AG04450 (cell line): ENCODE measurements at regions not wholly inside any gene's neighbourhood (a gene's known extent, or its start where the extent isn't known, plus 50 kb on each side); places are given as distances from the start of the nearest gene placed in this dataset.
"Not testable (repeated sequence)": the region's sequence is repeated elsewhere in the genome, so short reads cannot be mapped to it uniquely, and the experiment has no call there.

ENCODE experiments used
- CTCF ChIA-PET: fragments of 300-600, 350-600 bp; formaldehyde crosslinking; extraction: SDS; loops from one replicate; lab custom pipeline; 2022; ENCODE audit warnings: antibody characterized with exemption, inconsistent platforms; lab: Charles Lee
- POLR2A ChIA-PET: fragments of 350-600 bp; formaldehyde crosslinking; extraction: SDS; loops from one replicate; lab custom pipeline; 2021; ENCODE audit warnings: antibody characterized with exemption, inconsistent platforms; lab: Yijun Ruan, JAX
- DNase-seq: peaks from one replicate; pipeline ENCODE4 v3.0.0-alpha.2; 2011; ENCODE audit warnings: low read depth, low spot score
- H3K27ac ChIP-seq: one replicate; pipeline ENCODE4 v1.5.1; 2012; ENCODE audit warnings: low read depth, low read length, control low read depth
- H3K27me3 ChIP-seq: one replicate; pipeline ENCODE4 v1.6.0; 2012; ENCODE audit warnings: low read length; ENCODE audit not compliant: control insufficient read depth, insufficient read depth
- H3K4me3 ChIP-seq: 2 replicates; pipeline ENCODE4 v1.5.1; 2011; ENCODE audit warnings: mild to moderate bottlenecking, low read depth, low read length, control low read depth
- H3K9me3 ChIP-seq: 2 replicates; pipeline ENCODE4 v1.5.1; 2012; ENCODE audit warnings: low read length; ENCODE audit not compliant: control insufficient read depth, insufficient read depth
- TF ChIP-seq, protein P1 (sequence below): IDR thresholded peaks from 2 replicates; pipeline ENCODE4 v1.5.1; 2011; ENCODE audit warnings: low read depth, low read length, control low read depth, inconsistent platforms

DNA sequence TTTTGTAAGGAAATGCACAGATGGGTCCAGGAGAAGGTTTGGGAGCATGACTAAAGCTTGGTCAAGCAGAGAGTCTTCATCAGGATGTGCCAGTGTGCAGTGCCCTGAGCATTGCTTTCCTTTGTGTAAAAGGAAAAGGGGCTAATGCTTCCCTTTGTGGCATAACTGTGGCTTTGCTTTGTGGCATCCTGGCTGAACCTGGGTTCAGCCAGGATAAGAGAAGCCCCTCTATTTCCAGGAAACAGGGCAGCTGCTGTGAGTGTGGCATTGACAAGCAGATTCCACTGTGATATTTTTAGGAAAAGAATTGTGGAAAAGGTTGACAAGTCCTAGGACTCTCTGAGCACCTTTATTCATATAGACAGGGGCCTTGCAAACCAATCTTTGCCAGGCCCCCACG lies 193.4 kb upstream of the CXCL12 start:
- Histone ChIP-seq H3K27me3 (no peaks in the 10 kb centered on the region), H3K9me3 (no peaks in the 10 kb centered on the region), H3K4me3 (no peak overlapping the region), H3K27ac (no peak overlapping the region)
- ChIA-PET CTCF (no interaction called here), POLR2A (no interaction called here)
- no peak for DNase-seq
- TF ChIP-seq, protein P1, sequence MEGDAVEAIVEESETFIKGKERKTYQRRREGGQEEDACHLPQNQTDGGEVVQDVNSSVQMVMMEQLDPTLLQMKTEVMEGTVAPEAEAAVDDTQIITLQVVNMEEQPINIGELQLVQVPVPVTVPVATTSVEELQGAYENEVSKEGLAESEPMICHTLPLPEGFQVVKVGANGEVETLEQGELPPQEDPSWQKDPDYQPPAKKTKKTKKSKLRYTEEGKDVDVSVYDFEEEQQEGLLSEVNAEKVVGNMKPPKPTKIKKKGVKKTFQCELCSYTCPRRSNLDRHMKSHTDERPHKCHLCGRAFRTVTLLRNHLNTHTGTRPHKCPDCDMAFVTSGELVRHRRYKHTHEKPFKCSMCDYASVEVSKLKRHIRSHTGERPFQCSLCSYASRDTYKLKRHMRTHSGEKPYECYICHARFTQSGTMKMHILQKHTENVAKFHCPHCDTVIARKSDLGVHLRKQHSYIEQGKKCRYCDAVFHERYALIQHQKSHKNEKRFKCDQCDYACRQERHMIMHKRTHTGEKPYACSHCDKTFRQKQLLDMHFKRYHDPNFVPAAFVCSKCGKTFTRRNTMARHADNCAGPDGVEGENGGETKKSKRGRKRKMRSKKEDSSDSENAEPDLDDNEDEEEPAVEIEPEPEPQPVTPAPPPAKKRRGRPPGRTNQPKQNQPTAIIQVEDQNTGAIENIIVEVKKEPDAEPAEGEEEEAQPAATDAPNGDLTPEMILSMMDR: no peak

DNA sequence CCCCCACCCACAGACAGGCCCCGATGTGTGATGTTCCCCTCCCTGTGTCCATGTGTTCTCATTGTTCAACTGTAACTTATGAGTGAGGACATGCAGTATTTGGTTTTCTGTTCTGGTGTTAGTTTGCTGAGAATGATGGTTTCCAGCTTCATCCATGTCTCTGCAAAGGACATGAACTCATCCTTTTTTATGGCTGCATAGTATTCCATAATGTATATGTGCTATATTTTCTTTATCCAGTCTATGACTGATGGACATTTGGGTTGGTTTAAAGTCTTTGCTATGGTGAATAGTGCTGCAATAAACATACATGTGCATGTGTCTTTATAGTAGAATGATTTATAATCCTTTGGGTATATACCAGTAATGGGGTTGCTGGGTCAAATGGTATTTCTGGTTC lies 194.1 kb upstream of the CXCL12 start:
- DNase-seq, H3K27me3 ChIP-seq, CTCF ChIA-PET, POLR2A ChIA-PET, H3K9me3 ChIP-seq, H3K4me3 ChIP-seq, H3K27ac ChIP-seq: not testable (repeated sequence)

DNA sequence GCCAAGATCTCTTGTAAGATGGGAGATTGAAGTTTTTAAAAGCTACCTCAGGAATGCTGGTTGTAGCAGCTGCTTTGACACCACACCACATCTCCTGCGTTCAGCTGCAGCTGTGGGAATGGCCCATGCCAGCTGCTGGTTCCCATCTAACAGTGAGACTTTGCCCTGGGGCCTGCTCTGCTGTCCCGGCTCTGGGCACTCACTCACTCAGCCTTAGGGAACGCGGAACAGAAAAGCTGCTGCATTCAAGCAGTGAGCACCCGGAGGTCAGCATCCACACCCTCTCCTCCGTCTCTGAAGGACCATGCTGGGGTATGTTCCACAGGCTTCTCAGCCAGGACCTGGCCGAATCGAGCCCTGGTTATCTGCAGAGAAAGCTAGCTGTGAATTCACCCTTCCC lies 197.1 kb upstream of the CXCL12 start:
- POLR2A ChIA-PET: no interaction called here
- TF ChIP-seq, protein P1: no peak
- DNase-seq: no peak
- Histone ChIP-seq H3K4me3 (no peak overlapping the region), H3K27me3 (no peaks in the 10 kb centered on the region), H3K27ac (no peak overlapping the region), H3K9me3 (no peaks in the 10 kb centered on the region)
- CTCF ChIA-PET: no interaction called here

DNA sequence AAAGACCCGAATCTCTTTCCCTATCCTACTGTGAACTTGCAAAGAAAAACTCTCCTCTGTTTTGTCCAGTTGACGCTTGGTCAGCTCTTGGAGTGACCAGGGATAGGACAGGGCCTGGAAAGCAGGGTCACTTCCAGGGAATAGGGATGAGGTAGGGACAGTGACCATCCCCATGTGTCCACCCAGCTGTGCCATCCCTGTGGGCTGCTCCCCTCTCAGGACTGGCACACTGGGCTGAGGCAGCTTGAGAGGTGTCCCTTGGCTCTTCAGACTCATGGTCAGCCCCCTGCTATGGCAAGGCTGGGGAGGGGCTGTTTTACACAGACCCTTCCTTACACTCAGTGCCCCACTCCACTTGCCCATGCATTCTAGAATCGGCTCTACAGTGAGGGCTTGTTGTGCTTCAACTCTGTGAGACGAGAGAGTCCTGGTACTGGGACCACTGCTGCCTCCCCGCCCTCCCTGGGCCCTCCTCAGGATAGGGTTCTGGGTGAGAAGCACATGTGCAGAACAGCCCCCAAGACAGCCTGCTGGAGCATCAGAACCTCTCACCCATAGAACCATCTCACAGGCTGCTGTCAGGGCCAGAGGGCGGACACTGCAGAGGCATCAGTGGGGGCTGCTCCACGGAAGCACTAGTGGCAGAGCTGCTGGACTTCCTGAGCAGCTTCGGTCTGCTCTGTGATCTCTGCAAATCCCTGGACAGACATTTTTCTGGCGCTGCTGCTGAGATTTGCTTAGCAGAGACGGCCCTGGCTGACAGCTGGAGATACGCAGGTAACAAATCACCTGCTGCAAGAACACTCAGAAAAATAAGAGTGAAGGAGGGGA lies 202.8 kb upstream of the CXCL12 start:
- H3K4me3 ChIP-seq: no peak overlapping the region

DNA sequence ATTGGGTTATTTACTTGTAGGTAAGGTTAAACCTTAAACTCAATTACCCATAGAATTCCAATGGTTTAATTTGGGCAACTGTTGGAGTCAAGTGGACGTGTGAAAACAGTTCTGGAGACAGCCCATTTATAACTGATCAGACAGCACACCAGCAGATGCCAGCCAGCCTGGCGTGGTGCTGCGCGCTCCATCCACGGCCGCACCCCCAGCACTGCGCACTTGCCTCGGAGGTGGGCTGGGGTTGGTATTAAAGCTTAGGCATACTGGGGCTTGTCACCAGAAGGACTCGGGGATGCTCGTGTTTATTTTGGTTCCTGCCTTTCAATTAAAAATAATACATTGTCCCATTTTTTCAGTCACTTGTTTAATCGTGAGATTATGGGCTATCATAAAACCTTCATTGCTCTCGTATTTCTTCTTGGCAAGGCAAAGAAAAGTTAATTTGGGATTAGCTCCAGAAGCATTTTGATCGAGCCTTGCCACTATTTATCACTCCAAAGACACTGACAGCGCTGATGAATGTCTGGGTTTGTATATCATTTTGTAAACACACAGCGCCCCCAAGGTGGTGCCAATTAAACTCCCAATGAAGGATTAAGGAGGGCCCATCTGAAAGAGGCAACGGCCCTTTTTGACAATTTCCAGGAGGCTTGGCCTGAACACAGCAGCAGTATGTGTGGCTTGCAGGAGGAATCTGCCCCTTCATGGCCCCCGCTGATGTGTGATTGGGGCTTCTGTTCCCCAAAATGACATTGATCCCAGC lies 204.5 kb upstream of the CXCL12 start:
- H3K27ac ChIP-seq: no peak overlapping the region
- CTCF ChIA-PET: no interaction called here

More for the DNA sequence above, 202.8 kb upstream of the CXCL12 start:
- ChIA-PET POLR2A (no interaction called here), CTCF (no interaction called here)
- DNase-seq: no peak
- Histone ChIP-seq H3K9me3 (peaks cover 2% of the 10 kb centered on the region; the same call in 1 of the 2 replicates), H3K27ac (no peak overlapping the region), H3K27me3 (no peaks in the 10 kb centered on the region)
- TF ChIP-seq, protein P1: no peak

More for the DNA sequence above, 204.5 kb upstream of the CXCL12 start:
- H3K4me3 ChIP-seq: no peak overlapping the region
- POLR2A ChIA-PET: no interaction called here
- no peak for DNase-seq
- peaks cover 2% of the 10 kb centered on the region; the same call in 1 of the 2 replicates for H3K9me3 ChIP-seq
- H3K27me3 ChIP-seq: no peaks in the 10 kb centered on the region
- TF ChIP-seq, protein P1: no peak
